ENCODE measurements at regions not wholly inside any gene's neighbourhood (a gene's known extent, or its start where the extent isn't known, plus 50 kb on each side); places are given as distances from the start of the nearest gene placed in this dataset.

DNA sequence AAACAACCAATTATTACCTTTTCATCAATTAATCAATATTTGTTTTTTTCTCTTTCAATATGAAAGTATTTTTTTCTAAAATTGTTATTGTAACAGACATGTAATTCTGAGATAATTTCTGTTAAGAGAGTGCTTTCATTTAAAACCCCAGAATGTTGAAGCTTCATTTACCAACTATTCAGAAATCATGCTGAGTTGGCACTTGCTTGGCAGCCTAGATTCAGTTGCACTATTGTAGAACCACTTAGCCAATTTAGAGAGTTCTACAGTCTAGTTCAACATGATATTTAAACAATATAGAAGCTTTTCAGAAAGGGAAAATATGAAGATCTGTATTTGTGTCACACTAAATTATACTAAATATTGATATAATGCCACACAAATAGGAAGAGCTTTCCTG is 56.1 kb upstream of the NKAIN2 start:
- Histone ChIP-seq H3K4me2 (ENCODE audit: low read length) (no peak overlapping the region), H4K8ac (ENCODE audit: low read depth, low read length) (no peak overlapping the region), H3K9ac (ENCODE audit: low read length) (no peak overlapping the region), H3K23ac (ENCODE audit: low read length) (no peak overlapping the region), H2BK15ac (replicated peaks; ENCODE audit: low read depth) (no peak overlapping the region), H2BK120ac (ENCODE audit: low read depth, low read length) (no peak overlapping the region), H2BK5ac (ENCODE audit: low read length) (no peak overlapping the region), H3K56ac (ENCODE audit: low read length) (no peak overlapping the region), H3K4me3 (ENCODE audit: low read length) (no peak overlapping the region), H3K4me1 (ENCODE audit: control insufficient read depth, low read depth, low read length) (no peaks in the 10 kb centered on the region), H3K27ac (ENCODE audit: low read depth, low read length) (no peak overlapping the region), H2AK5ac (ENCODE audit: low read length) (no peak overlapping the region), H3K18ac (ENCODE audit: low read length) (no peak overlapping the region), H4K5ac (ENCODE audit: low read length) (no peak overlapping the region), H3K36me3 (ENCODE audit: control insufficient read depth, insufficient read depth, low read length) (no peaks in the 10 kb centered on the region), H3K27me3 (ENCODE audit: insufficient read depth, low read length, poor library complexity) (no peaks in the 10 kb centered on the region), H3K79me2 (ENCODE audit: control insufficient read depth, insufficient read depth, low read length) (no peaks in the 10 kb centered on the region), H3K4ac (ENCODE audit: low read depth, low read length) (no peak overlapping the region), H3K79me1 (ENCODE audit: low read length) (no peaks in the 10 kb centered on the region)
- DNase-seq: no peak

DNA sequence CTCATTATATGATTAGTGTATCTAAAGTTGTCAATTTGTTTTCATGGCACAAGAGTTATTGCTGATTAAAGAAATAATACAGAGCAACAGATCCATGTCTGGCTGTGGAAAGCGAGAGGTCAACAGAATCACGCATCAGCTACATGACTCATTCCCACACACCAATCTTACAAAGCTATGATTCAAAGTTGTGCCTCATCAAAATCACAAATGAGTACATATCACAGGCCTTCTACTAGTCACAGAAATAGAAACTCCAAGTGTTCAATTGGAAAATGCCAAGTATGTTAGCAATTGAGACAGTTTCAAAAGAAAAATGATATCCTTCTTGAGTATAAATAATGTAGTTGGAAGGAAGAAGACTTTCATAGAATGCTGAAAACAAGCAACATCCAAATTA is 57.8 kb upstream of the NKAIN2 start:
- H3K56ac ChIP-seq (ENCODE audit: low read length): no peak overlapping the region
- no peak overlapping the region for H3K18ac ChIP-seq (ENCODE audit: low read length)
- no peaks in the 10 kb centered on the region for H3K79me2 ChIP-seq (ENCODE audit: control insufficient read depth, insufficient read depth, low read length)
- H2BK5ac ChIP-seq (ENCODE audit: low read length): no peak overlapping the region
- H2BK120ac ChIP-seq (ENCODE audit: low read depth, low read length): no peak overlapping the region
- H3K23ac ChIP-seq (ENCODE audit: low read length): no peak overlapping the region
- H3K4ac ChIP-seq (ENCODE audit: low read depth, low read length): no peak overlapping the region
- H3K4me3 ChIP-seq (ENCODE audit: low read length): no peak overlapping the region
- no peak overlapping the region for H3K9ac ChIP-seq (ENCODE audit: low read length)
- no peak overlapping the region for H2BK15ac ChIP-seq (replicated peaks; ENCODE audit: low read depth)
- no peak overlapping the region for H3K27ac ChIP-seq (ENCODE audit: low read depth, low read length)
- no peaks in the 10 kb centered on the region for H3K79me1 ChIP-seq (ENCODE audit: low read length)
- no peaks in the 10 kb centered on the region for H3K27me3 ChIP-seq (ENCODE audit: insufficient read depth, low read length, poor library complexity)
- H2AK5ac ChIP-seq (ENCODE audit: low read length): no peak overlapping the region
- WGBS (ENCODE audit: extremely low coverage, insufficient coverage, low lambda C conversion rate): no CpG with 5 or more reads among the region's 2 CpGs
- H3K4me2 ChIP-seq (ENCODE audit: low read length): no peak overlapping the region
- H3K4me1 ChIP-seq (ENCODE audit: control insufficient read depth, low read depth, low read length): no peaks in the 10 kb centered on the region
- no peak for DNase-seq
- H3K36me3 ChIP-seq (ENCODE audit: control insufficient read depth, insufficient read depth, low read length): no peaks in the 10 kb centered on the region
- H4K5ac ChIP-seq (ENCODE audit: low read length): no peak overlapping the region
- H4K8ac ChIP-seq (ENCODE audit: low read depth, low read length): no peak overlapping the region

DNA sequence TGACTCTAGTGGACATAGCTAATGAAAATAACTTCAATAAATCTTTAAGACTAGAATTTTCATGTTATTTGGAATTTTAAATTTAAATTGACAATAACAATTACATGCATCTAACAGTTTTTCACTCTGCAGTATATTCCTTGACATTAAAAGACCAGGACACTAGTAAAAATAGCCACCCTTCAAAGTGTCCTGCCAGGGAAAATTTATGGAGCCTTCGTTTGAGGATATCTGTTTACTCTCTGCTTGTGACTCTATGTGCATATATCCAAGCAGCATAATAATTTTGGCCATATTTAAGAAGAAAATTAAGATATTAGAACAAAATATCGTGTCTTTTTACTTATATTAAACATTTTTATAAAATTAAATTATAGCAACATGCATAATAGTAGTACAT is 58.8 kb upstream of the NKAIN2 start:
- Histone ChIP-seq H2BK5ac (ENCODE audit: low read length) (no peak overlapping the region), H3K4ac (ENCODE audit: low read depth, low read length) (no peak overlapping the region), H4K5ac (ENCODE audit: low read length) (no peak overlapping the region), H3K27me3 (ENCODE audit: insufficient read depth, low read length, poor library complexity) (no peaks in the 10 kb centered on the region), H3K18ac (ENCODE audit: low read length) (no peak overlapping the region), H3K4me3 (ENCODE audit: low read length) (no peak overlapping the region), H4K8ac (ENCODE audit: low read depth, low read length) (no peak overlapping the region), H3K27ac (ENCODE audit: low read depth, low read length) (no peak overlapping the region), H2AK5ac (ENCODE audit: low read length) (no peak overlapping the region), H2BK15ac (replicated peaks; ENCODE audit: low read depth) (no peak overlapping the region), H3K4me1 (ENCODE audit: control insufficient read depth, low read depth, low read length) (no peaks in the 10 kb centered on the region), H3K79me2 (ENCODE audit: control insufficient read depth, insufficient read depth, low read length) (no peaks in the 10 kb centered on the region), H3K4me2 (ENCODE audit: low read length) (no peak overlapping the region), H3K36me3 (ENCODE audit: control insufficient read depth, insufficient read depth, low read length) (no peaks in the 10 kb centered on the region), H3K9ac (ENCODE audit: low read length) (no peak overlapping the region), H3K23ac (ENCODE audit: low read length) (no peak overlapping the region), H3K56ac (ENCODE audit: low read length) (no peak overlapping the region), H3K79me1 (ENCODE audit: low read length) (no peaks in the 10 kb centered on the region), H2BK120ac (ENCODE audit: low read depth, low read length) (no peak overlapping the region)
- DNase-seq: no peak
- no CpG with 5 or more reads among the region's 2 CpGs for WGBS (ENCODE audit: extremely low coverage, insufficient coverage, low lambda C conversion rate)

DNA sequence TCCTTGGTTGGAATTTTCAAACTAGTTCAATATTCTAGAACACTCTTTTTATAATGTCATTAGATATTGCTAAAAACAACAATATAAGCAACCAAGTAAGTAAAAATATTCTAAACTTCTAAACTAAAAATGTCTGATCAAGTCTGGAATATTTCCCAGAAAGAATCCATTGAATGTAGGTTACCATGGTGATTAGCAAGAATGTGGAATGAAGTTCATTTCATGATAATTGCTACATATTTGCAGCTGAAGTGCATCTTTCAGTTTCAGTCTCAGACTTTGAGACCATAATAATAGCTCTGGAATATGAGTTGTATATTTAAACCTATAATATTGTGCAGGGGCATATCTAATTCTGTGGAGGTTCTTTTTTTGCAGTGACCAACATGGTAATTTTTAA is 61.0 kb upstream of the NKAIN2 start:
- no peak overlapping the region for H3K4me3 ChIP-seq (ENCODE audit: low read length)

DNA sequence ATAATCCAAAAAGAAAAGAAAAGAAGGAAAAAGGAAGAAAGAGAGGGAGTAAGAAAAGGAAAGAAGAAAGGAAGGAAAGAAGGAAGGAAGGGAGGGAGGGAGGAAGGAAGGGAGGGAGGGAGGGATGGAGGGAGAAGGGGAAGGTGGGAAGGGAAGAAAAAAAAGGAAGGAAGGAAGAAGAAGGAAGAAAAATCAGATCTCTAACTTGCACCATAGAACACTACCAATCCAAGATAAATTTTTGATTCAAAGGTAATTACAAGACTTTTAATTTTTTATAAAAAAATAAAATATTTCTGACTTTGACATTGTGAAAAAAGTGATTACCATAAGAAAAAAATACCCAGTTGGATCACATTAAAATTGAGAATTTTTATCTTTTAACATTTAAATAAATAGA is 70.5 kb upstream of the NKAIN2 start:
- no peaks in the 10 kb centered on the region for H3K79me1 ChIP-seq (ENCODE audit: low read length)
- DNase-seq: no peak
- no peak overlapping the region for H2BK15ac ChIP-seq (replicated peaks; ENCODE audit: low read depth)

More for the DNA sequence above, 61.0 kb upstream of the NKAIN2 start:
- Histone ChIP-seq H3K79me2 (ENCODE audit: control insufficient read depth, insufficient read depth, low read length) (no peaks in the 10 kb centered on the region), H3K4ac (ENCODE audit: low read depth, low read length) (no peak overlapping the region), H3K27me3 (ENCODE audit: insufficient read depth, low read length, poor library complexity) (no peaks in the 10 kb centered on the region), H3K23ac (ENCODE audit: low read length) (no peak overlapping the region), H2AK5ac (ENCODE audit: low read length) (no peak overlapping the region), H3K27ac (ENCODE audit: low read depth, low read length) (no peak overlapping the region), H3K79me1 (ENCODE audit: low read length) (no peaks in the 10 kb centered on the region), H2BK120ac (ENCODE audit: low read depth, low read length) (no peak overlapping the region), H2BK5ac (ENCODE audit: low read length) (no peak overlapping the region), H3K56ac (ENCODE audit: low read length) (no peak overlapping the region), H3K4me1 (ENCODE audit: control insufficient read depth, low read depth, low read length) (no peaks in the 10 kb centered on the region), H3K4me2 (ENCODE audit: low read length) (no peak overlapping the region), H3K9ac (ENCODE audit: low read length) (no peak overlapping the region), H3K36me3 (ENCODE audit: control insufficient read depth, insufficient read depth, low read length) (no peaks in the 10 kb centered on the region), H4K8ac (ENCODE audit: low read depth, low read length) (no peak overlapping the region), H3K18ac (ENCODE audit: low read length) (no peak overlapping the region), H4K5ac (ENCODE audit: low read length) (no peak overlapping the region), H2BK15ac (replicated peaks; ENCODE audit: low read depth) (no peak overlapping the region)
- DNase-seq: no peak

DNA sequence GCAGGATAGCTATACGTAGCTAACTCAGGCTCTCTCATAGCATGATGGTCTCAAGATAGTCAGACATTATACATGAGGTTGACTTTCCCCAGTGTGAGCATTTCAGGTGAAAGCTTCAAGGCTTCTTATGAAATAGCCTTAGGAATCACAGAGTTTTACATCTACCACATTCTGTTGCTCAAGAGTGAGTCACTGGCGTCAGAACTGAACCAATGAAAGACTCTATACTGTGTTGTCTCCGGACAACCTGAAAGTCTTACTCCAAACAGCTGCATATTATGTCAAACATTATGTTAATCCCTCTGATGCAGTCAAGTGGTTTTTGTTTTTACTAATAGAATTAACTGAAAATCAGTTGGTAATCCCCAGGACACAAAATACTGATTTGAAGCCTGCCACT is 79.8 kb upstream of the TRDN start:
- no CpG with 5 or more reads among the region's 3 CpGs for WGBS (ENCODE audit: extremely low coverage, insufficient coverage, low lambda C conversion rate)

More for the DNA sequence above, 70.5 kb upstream of the NKAIN2 start:
- Histone ChIP-seq H2AK5ac (ENCODE audit: low read length) (no peak overlapping the region), H3K79me2 (ENCODE audit: control insufficient read depth, insufficient read depth, low read length) (no peaks in the 10 kb centered on the region), H3K36me3 (ENCODE audit: control insufficient read depth, insufficient read depth, low read length) (no peaks in the 10 kb centered on the region), H4K8ac (ENCODE audit: low read depth, low read length) (no peak overlapping the region), H3K56ac (ENCODE audit: low read length) (no peak overlapping the region), H3K23ac (ENCODE audit: low read length) (no peak overlapping the region), H3K4me1 (ENCODE audit: control insufficient read depth, low read depth, low read length) (no peaks in the 10 kb centered on the region), H2BK5ac (ENCODE audit: low read length) (no peak overlapping the region), H4K5ac (ENCODE audit: low read length) (no peak overlapping the region), H3K27me3 (ENCODE audit: insufficient read depth, low read length, poor library complexity) (no peaks in the 10 kb centered on the region), H2BK120ac (ENCODE audit: low read depth, low read length) (no peak overlapping the region), H3K27ac (ENCODE audit: low read depth, low read length) (no peak overlapping the region), H3K4me3 (ENCODE audit: low read length) (no peak overlapping the region), H3K4ac (ENCODE audit: low read depth, low read length) (no peak overlapping the region), H3K4me2 (ENCODE audit: low read length) (no peak overlapping the region), H3K18ac (ENCODE audit: low read length) (no peak overlapping the region), H3K9ac (ENCODE audit: low read length) (no peak overlapping the region)

More for the DNA sequence above, 79.8 kb upstream of the TRDN start:
- Histone ChIP-seq H4K5ac (ENCODE audit: low read length) (no peak overlapping the region), H3K27me3 (ENCODE audit: insufficient read depth, low read length, poor library complexity) (no peaks in the 10 kb centered on the region), H2BK15ac (replicated peaks; ENCODE audit: low read depth) (no peak overlapping the region), H3K4me3 (ENCODE audit: low read length) (no peak overlapping the region), H3K9ac (ENCODE audit: low read length) (no peak overlapping the region), H3K36me3 (ENCODE audit: control insufficient read depth, insufficient read depth, low read length) (no peaks in the 10 kb centered on the region), H3K4me2 (ENCODE audit: low read length) (no peak overlapping the region), H2BK5ac (ENCODE audit: low read length) (no peak overlapping the region), H3K18ac (ENCODE audit: low read length) (no peak overlapping the region), H3K23ac (ENCODE audit: low read length) (no peak overlapping the region), H3K4ac (ENCODE audit: low read depth, low read length) (no peak overlapping the region), H4K8ac (ENCODE audit: low read depth, low read length) (no peak overlapping the region), H2BK120ac (ENCODE audit: low read depth, low read length) (no peak overlapping the region), H3K79me1 (ENCODE audit: low read length) (no peaks in the 10 kb centered on the region), H3K27ac (ENCODE audit: low read depth, low read length) (no peak overlapping the region), H2AK5ac (ENCODE audit: low read length) (no peak overlapping the region), H3K56ac (ENCODE audit: low read length) (no peak overlapping the region), H3K79me2 (ENCODE audit: control insufficient read depth, insufficient read depth, low read length) (no peaks in the 10 kb centered on the region), H3K4me1 (ENCODE audit: control insufficient read depth, low read depth, low read length) (no peaks in the 10 kb centered on the region)
- DNase-seq: no peak
